GM18867 (cell line): ENCODE measurements at regions not wholly inside any gene's neighbourhood (a gene's known extent, or its start where the extent isn't known, plus 50 kb on each side); places are given as distances from the start of the nearest gene placed in this dataset.

ENCODE experiments used
- ATAC-seq: cut with Tn5 transposase; IDR thresholded peaks from one replicate; pipeline ENCODE4 v1.9.1; 2021; ENCODE audit warnings: mild to moderate bottlenecking, moderate library complexity; ENCODE audit not compliant: unreplicated experiment

DNA sequence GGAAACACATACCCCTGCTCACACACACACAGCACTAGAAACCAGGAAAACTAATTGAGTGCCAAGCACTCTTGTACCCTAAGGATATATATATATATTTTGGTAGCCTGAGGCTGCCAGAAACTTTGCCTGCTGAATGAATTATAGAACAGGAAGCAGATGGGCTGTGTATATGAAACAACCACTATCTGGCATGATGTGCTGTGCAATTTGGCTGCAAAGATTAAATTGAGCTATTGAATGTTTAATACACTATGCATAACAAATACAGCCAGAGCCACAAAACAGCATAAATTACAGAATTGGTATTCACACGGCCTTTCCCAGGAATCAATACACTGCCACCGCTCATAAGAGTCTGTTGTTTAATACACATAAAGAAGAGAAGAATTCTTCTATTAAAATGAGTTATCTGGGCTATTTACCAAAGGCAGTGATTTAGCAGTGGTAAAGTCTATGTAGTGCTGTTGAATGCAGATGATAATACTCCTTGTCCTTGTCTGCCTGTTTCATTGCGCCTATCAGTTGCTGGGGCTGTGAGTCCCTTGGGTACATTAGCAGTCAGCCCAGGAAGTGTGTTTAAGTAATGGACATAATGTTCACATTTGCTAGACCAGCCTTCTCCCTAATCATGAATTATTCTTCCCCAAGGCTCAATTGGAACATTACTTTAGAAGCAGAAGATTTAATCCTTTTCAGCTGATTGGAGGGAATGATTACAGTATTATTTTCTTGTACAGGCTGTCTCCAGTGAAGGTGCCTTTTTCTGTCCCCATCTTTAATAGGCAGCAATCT is 294.3 kb downstream of the TLE1 start:
- no peak for ATAC-seq

GRCh38 chr9:81393985-81394811 is 295.1 kb downstream of the TLE1 start:
- ATAC-seq = no peak

DNA sequence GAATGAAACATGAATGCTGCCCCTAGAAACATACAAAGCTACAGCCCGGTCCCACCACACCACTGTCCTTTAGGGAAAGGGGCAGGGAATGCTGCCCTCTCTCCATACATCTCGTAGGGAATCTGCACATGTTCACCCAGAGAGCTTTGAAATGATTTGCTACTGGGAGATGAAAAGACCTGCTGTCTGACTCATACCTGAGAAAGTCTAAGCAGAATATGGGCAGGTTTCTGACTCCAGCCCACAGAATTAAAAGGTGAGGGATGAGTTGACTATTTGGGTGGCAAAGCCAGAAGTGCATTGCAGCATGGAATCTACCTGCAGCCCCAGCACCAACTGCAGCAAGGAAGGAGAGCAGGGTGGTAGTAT is 297.9 kb downstream of the TLE1 start:
- ATAC-seq = no peak

DNA sequence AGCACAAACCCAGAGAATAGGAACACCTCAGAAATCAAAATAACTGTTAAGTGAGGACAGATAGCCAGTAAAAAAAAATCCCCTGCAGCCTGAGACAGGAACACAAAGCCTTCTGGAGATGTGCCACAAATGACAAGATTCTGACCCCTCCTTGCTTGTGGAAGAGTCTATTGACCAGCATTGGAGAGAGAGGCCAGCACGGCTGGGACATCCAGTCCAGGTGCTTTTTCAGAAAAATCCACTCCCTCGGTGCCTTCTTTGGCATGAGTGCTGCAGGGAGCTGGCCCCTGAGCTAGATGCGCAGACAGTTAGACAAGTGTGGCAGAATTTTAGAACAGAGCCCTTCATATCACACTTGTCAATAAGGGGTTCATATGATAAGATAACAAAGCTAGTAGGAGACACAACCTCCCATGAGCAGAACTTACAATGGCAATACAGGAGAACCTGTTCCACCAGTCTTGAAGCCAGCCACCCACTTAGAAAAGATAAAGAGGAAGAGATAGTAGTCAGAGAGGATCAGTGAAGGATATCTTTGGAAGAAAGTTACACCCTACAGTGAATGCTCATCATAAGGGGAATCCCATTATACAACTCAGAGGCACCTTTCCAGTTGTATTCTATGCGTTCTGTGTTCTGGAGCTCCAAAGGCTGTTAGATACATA is 298.4 kb downstream of the TLE1 start:
- no peak for ATAC-seq

GRCh38 chr9:81389569-81389993 is 299.8 kb downstream of the TLE1 start:
- no peak for ATAC-seq

GRCh38 chr9:81388831-81389230 is 300.5 kb downstream of the TLE1 start:
- no peak for ATAC-seq

- ATAC-seq = no peak
Observed at GRCh38 chr9:81387360-81388106, 301.8 kb downstream of the TLE1 start.

DNA sequence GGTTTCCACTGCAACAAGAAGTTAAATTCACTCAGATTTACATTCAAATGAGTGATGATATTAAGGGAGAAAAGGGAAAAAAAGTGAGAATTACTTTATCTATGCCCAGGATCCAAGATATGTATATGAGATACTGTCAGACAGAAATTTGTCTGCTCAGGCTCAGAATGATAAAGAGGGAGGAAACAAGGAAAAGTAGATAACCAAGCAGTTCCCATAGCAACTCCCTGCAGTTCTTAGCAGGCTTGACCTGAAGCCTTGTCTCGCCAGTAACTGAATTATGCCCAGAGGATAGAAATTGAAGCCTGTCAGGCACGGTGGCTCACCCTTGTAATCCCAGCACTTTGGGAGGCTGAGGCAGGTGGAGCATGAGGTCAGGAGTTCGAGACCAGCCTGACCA is 304.4 kb downstream of the TLE1 start:
- ATAC-seq = no peak

DNA sequence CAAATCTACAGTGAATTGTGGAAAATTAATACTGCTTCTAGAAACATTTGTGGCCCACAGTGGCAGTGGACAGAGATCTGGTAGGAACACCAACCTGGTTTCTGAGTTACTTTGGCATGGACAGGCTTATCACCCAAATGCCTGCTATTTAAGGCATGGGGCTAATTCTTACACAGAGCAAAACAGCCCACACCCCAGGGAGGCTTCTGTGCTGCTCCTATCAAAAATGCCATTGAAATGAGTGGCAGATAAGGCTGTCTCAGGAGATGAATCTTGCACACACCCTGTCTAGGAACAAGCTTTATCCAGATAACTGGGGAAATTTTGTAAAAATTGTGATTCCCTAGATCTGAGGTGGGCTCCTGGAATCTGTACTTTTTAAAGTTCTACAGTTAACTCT is 307.1 kb downstream of the TLE1 start:
- no peak for ATAC-seq

GRCh38 chr9:81381694-81382093 is 307.7 kb downstream of the TLE1 start:
- ATAC-seq = no peak

DNA sequence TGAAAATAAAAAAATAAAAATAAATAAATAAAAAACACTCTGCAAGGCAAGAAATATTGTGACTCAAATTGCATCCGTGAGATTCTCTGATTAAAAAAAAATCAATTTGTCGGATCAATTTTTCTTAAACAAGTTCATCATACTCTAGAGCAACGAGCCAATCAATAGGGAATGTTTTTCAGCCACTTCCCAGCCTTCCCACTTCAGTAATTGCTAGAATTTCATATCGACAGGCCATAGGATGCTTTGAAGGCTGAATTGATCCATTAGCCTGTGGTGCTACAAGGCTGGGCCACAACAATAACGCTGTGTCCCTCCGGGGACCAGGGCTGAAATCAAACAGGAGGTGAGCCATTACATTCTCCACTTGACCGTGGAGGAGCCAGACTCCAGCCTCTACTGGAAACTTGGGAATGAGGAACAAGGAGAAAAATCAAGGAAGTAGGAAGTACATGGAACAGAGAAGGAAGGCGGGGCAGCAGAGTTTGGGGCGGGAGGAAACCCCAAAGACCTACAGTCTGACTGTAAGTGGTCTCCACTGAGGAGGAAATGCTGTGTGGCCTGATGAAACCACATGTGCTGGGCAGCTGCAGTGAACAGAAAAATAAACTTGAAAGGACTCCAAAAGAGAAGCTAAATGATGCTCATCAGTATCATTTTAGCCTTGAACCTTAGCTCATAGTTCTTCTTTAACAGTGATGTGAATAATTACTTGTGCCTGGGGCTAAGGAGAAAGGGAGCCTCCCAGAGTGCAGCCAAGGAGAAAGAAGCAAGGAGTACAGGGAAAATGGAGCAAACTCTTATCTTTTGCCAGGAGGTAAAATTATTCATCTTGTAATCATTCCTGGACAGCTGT is 308.6 kb downstream of the TLE1 start:
- no peak for ATAC-seq

DNA sequence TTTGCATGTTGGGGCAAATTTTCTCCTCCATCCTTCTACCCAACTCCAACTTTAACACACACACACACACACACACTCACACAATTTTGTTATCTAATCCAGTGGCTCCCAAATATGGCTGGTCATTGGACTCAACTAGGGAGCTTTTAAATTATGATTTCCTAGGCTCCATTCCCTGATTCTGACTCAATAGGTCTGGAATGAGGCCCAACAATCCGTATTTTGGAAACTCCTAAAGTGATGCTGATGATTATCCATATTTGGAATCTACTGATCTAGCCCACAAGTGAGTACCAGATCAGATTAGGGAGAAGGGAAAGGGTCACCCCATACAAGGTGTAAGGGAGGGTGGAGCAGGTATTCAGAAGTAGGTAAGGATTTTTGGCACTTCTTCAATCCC is 309.7 kb downstream of the TLE1 start:
- no peak for ATAC-seq

GRCh38 chr9:81377921-81378320 is 311.4 kb downstream of the TLE1 start:
- ATAC-seq = no peak

DNA sequence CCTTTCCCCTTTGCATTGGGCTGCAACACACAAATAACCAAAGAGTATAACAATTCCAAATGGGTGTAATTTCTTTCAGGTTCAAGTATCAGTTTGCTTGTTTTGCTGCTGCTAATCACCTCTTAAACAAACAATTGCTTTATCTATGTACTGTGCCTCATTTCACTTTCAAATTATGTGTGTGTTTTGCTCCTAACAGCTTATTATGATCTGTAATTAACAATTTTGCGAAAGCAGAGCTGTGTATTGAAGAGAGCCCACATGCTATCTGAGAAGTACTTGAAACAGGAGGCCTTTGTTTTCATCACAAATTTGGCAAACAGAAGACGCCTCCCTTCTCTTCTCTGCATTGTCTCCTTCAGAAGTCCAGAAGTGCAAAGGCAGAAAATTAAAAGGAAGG is 312.0 kb downstream of the TLE1 start:
- ATAC-seq = no peak

- ATAC-seq = no peak
Observed at GRCh38 chr9:81375187-81376100, 313.9 kb downstream of the TLE1 start.

- no peak for ATAC-seq
Observed at GRCh38 chr9:81374459-81375186, 314.7 kb downstream of the TLE1 start.

DNA sequence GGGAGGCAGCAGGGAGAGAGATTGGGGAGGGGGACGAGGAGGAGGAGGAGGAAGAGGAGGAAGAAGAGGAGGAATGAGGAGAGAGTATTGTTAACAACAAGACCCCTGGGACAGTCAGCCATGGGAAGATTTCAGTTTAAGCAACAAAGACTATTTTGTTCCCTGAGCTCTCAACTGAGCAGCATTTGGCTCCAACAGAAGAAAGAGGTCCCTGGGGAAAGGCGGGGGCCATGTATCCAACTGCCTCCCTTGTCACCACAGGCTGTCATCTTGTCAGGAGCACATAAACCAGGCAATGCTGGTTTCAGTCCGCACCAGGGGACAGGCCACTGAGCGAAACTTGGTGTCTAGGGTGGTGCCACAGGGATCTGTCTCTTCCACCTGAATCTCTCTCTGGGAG is 316.1 kb downstream of the TLE1 start:
- no peak for ATAC-seq

DNA sequence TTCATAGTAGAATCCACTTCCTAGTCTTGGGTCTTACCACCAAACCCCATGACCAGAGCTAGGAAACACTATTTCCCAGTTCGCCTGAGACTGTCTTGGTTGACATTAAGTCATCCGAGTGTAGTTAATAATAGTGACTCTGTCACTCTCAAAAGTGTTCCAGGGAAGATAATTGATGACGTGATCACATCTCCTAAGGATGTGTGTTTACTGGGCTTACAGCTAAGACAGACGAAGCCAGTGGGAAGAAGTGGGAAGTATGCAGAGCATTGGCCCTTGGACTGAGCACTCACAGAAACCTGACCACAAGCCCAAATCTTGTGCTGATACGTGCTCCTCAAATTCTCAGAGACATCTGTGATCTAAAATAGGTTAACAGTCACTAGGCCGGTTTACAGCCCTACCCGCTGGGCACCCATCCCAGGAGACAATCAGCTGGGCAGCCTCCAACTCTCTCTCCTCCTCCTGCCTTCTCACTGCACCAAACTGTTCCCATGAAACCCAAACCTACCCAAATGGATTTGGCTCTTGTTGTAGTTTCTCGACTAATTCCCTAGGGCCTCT is 316.6 kb downstream of the TLE1 start:
- no peak for ATAC-seq
